ENCODE measurements at regions not wholly inside any gene's neighbourhood (a gene's known extent, or its start where the extent isn't known, plus 50 kb on each side); places are given as distances from the start of the nearest gene placed in this dataset.
A peak's percentile ranks its signal among the peaks of the same experiment; 100 is the strongest.

- Histone ChIP-seq H2AFZ (0 out of 2 replicates have a peak overlapping the region, but pooled peaks have one; percentile 18), H3K79me2 (replicated peaks; ENCODE audit: insufficient read depth) (no peaks in the 10 kb centered on the region), H3K4me1 (ENCODE audit: insufficient read depth) (no peaks in the 10 kb centered on the region), H3K36me3 (ENCODE audit: insufficient read depth) (no peaks in the 10 kb centered on the region), H3K4me3 (no peak overlapping the region), H4K20me1 (replicated peaks; ENCODE audit: insufficient read depth) (no peaks in the 10 kb centered on the region), H3F3A (replicated peaks; ENCODE audit: low read depth) (no peaks in the 10 kb centered on the region), H3K27ac (ENCODE audit: low read depth) (no peak overlapping the region), H3K9me2 (ENCODE audit: insufficient read depth) (no peaks in the 10 kb centered on the region; the same call in 1 of the 2 replicates), H3K27me3 (ENCODE audit: insufficient read depth) (no peaks in the 10 kb centered on the region), H3K4me2 (no peak overlapping the region)
- TF ChIP-seq CREB1 (CRISPR knock-in tag; IDR thresholded peaks at IDR 0.05; ENCODE audit: low read depth) (no peak), NANOG (IDR thresholded peaks at IDR 0.05; ENCODE audit: borderline replicate concordance) (no peak)
- no peaks in the 10 kb centered on the region for H3K9me3 Mint-ChIP-seq
- H3K4me1 Mint-ChIP-seq: no peaks in the 10 kb centered on the region
- DNase-seq (ENCODE audit: low spot score) (no peak), ATAC-seq (no peak)
- H3K27ac Mint-ChIP-seq: no peak overlapping the region
- H3K4me3 Mint-ChIP-seq: no peak overlapping the region
- H3K36me3 Mint-ChIP-seq (ENCODE audit: low read depth): no peaks in the 10 kb centered on the region
- peaks cover 1% of the 10 kb centered on the region for H3K27me3 Mint-ChIP-seq (ENCODE audit: insufficient read depth, low read depth, poor library complexity)
These were observed 80.4 kb downstream of the HSPH1 start for GRCh38 chr13:31081316-31081715.

- 0 out of 2 replicates have a peak overlapping the region, but pooled peaks have one; percentile 38 for H2AFZ ChIP-seq
- no peak for ATAC-seq
- Mint-ChIP-seq H3K27ac (no peak overlapping the region), H3K27me3 (ENCODE audit: insufficient read depth, low read depth, poor library complexity) (no peaks in the 10 kb centered on the region), H3K9me3 (no peaks in the 10 kb centered on the region; the same call in 2 of the 3 replicates), H3K36me3 (ENCODE audit: low read depth) (no peaks in the 10 kb centered on the region), H3K4me3 (no peak overlapping the region), H3K4me1 (peaks cover 9% of the 10 kb centered on the region)
- no peak overlapping the region for H3K4me2 ChIP-seq
- DNase-seq (ENCODE audit: low spot score): no peak
- no peaks in the 10 kb centered on the region for H3K27me3 ChIP-seq (ENCODE audit: insufficient read depth)
- H4K20me1 ChIP-seq (replicated peaks; ENCODE audit: insufficient read depth): no peaks in the 10 kb centered on the region
- H3K79me2 ChIP-seq (replicated peaks; ENCODE audit: insufficient read depth): no peaks in the 10 kb centered on the region
- H3K36me3 ChIP-seq (ENCODE audit: insufficient read depth): no peaks in the 10 kb centered on the region
- peaks cover 5% of the 10 kb centered on the region; the same call in 1 of the 2 replicates for H3K4me1 ChIP-seq (ENCODE audit: insufficient read depth)
- no peak overlapping the region for H3K27ac ChIP-seq (ENCODE audit: low read depth)
- peaks cover 16% of the 10 kb centered on the region for H3K9me2 ChIP-seq (ENCODE audit: insufficient read depth)
- H3F3A ChIP-seq (replicated peaks; ENCODE audit: low read depth): no peaks in the 10 kb centered on the region
- no peak overlapping the region for H3K4me3 ChIP-seq
- TF ChIP-seq JUNB (IDR thresholded peaks at IDR 0.05; ENCODE audit: unreplicated experiment) (no peak), EZH2phosphoT487 (IDR thresholded peaks at IDR 0.05; ENCODE audit: unreplicated experiment) (no peak), STAT1 (IDR thresholded peaks at IDR 0.05; ENCODE audit: unreplicated experiment) (no peak), EZH2 (IDR thresholded peaks at IDR 0.05; ENCODE audit: low read depth, unreplicated experiment) (no peak), ZNF462 (CRISPR knock-in tag; IDR thresholded peaks at IDR 0.05) (no peak), CREB1 (CRISPR knock-in tag; IDR thresholded peaks at IDR 0.05; ENCODE audit: low read depth) (no peak), ZNF331 (CRISPR knock-in tag; IDR thresholded peaks at IDR 0.05; ENCODE audit: low read depth) (no peak), NANOG (IDR thresholded peaks at IDR 0.05; ENCODE audit: borderline replicate concordance) (no peak), REST (IDR thresholded peaks at IDR 0.05; ENCODE audit: unreplicated experiment) (no peak), POLR2AphosphoS5 (IDR thresholded peaks at IDR 0.05; ENCODE audit: low read depth) (no peak), CTCF (conservative IDR thresholded peaks at IDR 0.05; ENCODE audit: low read depth in 2 of 2) (no peak)
These were observed 86.9 kb downstream of the HSPH1 start for GRCh38 chr13:31074756-31075155.
